ENCODE measurements at regions not wholly inside any gene's neighbourhood (a gene's known extent, or its start where the extent isn't known, plus 50 kb on each side); places are given as distances from the start of the nearest gene placed in this dataset.

GRCh38 chr9:90458485-90458884 lies 184.1 kb downstream of the DIRAS2 start:
- TF ChIP-seq CTCF (IDR thresholded peaks at IDR 0.05) (no peak), POLR2A (IDR thresholded peaks at IDR 0.05) (no peak)
